SU-DHL-6 (cell line): ENCODE measurements at regions not wholly inside any gene's neighbourhood (a gene's known extent, or its start where the extent isn't known, plus 50 kb on each side); places are given as distances from the start of the nearest gene placed in this dataset.

Source experiments
- H2AFZ ChIP-seq: fragments of 200-600 bp; sonication (generic); 2 replicates; pipeline ENCODE4 v1.6.1; 2014; ENCODE audit warnings: low read depth, mild to moderate bottlenecking, moderate library complexity, mixed read lengths, antibody characterized with exemption, low read length; ENCODE audit not compliant: severe bottlenecking
- H3F3A ChIP-seq: fragments of 200-600 bp; shearing (Covaris generic); 2 replicates; pipeline ENCODE4 v1.6.0; 2016; ENCODE audit warnings: antibody characterized with exemption, mild to moderate bottlenecking; ENCODE audit not compliant: insufficient read depth
- H3K27ac ChIP-seq: fragments of 200-600 bp; sonication (generic); 2 replicates; pipeline ENCODE4 v1.5.1; 2016; ENCODE audit warnings: low read depth, mild to moderate bottlenecking, low read length, moderate library complexity, mixed read lengths
- H3K27me3 ChIP-seq: fragments of 200-600 bp; sonication (generic), shearing (Covaris generic); 2 replicates; pipeline ENCODE4 v1.6.0; 2014; ENCODE audit warnings: mild to moderate bottlenecking, low read length
- H3K36me3 ChIP-seq: fragments of 200-600 bp; sonication (generic); 2 replicates; pipeline ENCODE4 v1.6.1; 2014; ENCODE audit warnings: mild to moderate bottlenecking, low read length, mixed read lengths
- H3K4me2 ChIP-seq: fragments of 300-600, 200-600 bp; shearing (Covaris generic), sonication (generic); 2 replicates; pipeline ENCODE4 v1.6.0; 2014; ENCODE audit warnings: low read length, low read depth, mild to moderate bottlenecking; ENCODE audit not compliant: poor library complexity, severe bottlenecking
- H3K4me3 ChIP-seq: fragments of 200-600 bp; sonication (generic); 2 replicates; pipeline ENCODE4 v1.5.1; 2014; ENCODE audit warnings: antibody characterized with exemption, low read length, mild to moderate bottlenecking, mixed read lengths; ENCODE audit not compliant: insufficient read depth, poor library complexity, severe bottlenecking
- H3K79me2 ChIP-seq: fragments of 200-600 bp; sonication (generic); 2 replicates; pipeline ENCODE4 v1.6.1; 2014; ENCODE audit warnings: mild to moderate bottlenecking, low read length, moderate library complexity; ENCODE audit not compliant: insufficient read depth
- H3K9ac ChIP-seq: fragments of 200-600 bp; sonication (generic); 2 replicates; pipeline ENCODE4 v1.7.0; 2014; ENCODE audit warnings: mild to moderate bottlenecking, low read length
- H3K9me2 ChIP-seq: fragments of 200-600 bp; sonication (generic); replicated peaks from 2 replicates; pipeline ENCODE4 v1.6.1; 2014; ENCODE audit warnings: low read length; ENCODE audit not compliant: insufficient read depth
- H3K9me3 ChIP-seq: fragments of 200-600 bp; sonication (generic); 2 replicates; pipeline ENCODE4 v1.6.1; 2014; ENCODE audit warnings: low read length, mixed read lengths; ENCODE audit not compliant: insufficient read depth
- H4K20me1 ChIP-seq: fragments of 200-600 bp; sonication (generic); 2 replicates; pipeline ENCODE4 v1.6.1; 2014; ENCODE audit warnings: low read depth, mild to moderate bottlenecking, antibody characterized with exemption, low read length, moderate library complexity, mixed read lengths
- CTCF ChIP-seq: fragments of 200-600 bp; sonication (generic); IDR thresholded peaks from one replicate; pipeline ENCODE4 v1.5.1; 2017; ENCODE audit warnings: antibody characterized with exemption, mild to moderate bottlenecking, low read length, moderate library complexity; ENCODE audit not compliant: insufficient read depth, poor library complexity, severe bottlenecking
- EZH2phosphoT487 ChIP-seq: fragments of 200-600 bp; sonication (generic), shearing (Covaris generic); conservative IDR thresholded peaks from 2 replicates; pipeline ENCODE4 v1.6.1; 2018; ENCODE audit warnings: mild to moderate bottlenecking, antibody characterized with exemption, low read length, moderate library complexity, mixed read lengths

GRCh38 chr17:6940186-6940649, 55.6 kb upstream of the ALOX12 start:
- Histone ChIP-seq H3K27me3 (no peaks in the 10 kb centered on the region), H3K9me3 (no peaks in the 10 kb centered on the region), H3K79me2 (no peaks in the 10 kb centered on the region), H3K9me2 (no peaks in the 10 kb centered on the region), H4K20me1 (no peaks in the 10 kb centered on the region), H3K36me3 (no peaks in the 10 kb centered on the region), H3K4me3 (no peak overlapping the region), H2AFZ (no peak overlapping the region), H3K9ac (no peak overlapping the region), H3K4me2 (no peak overlapping the region), H3F3A (no peaks in the 10 kb centered on the region), H3K27ac (no peak overlapping the region)
- no peak for TF ChIP-seq EZH2phosphoT487
- TF ChIP-seq CTCF, result no peak

GRCh38 chr17:6941989-6942388, 53.9 kb upstream of the ALOX12 start:
- Histone ChIP-seq H3K79me2 (no peaks in the 10 kb centered on the region), H3K9me3 (no peaks in the 10 kb centered on the region), H3K27me3 (no peaks in the 10 kb centered on the region), H3K36me3 (no peaks in the 10 kb centered on the region), H2AFZ (no peak overlapping the region), H3F3A (no peaks in the 10 kb centered on the region), H3K4me2 (no peak overlapping the region), H3K9ac (no peak overlapping the region), H3K9me2 (no peaks in the 10 kb centered on the region), H3K4me3 (no peak overlapping the region), H3K27ac (no peak overlapping the region), H4K20me1 (no peaks in the 10 kb centered on the region)
- TF ChIP-seq CTCF (no peak), EZH2phosphoT487 (no peak)

- H3K4me2 ChIP-seq, result no peak overlapping the region
- no peak overlapping the region for H2AFZ ChIP-seq
- H3K9me3 ChIP-seq, result no peaks in the 10 kb centered on the region
- H3K9ac ChIP-seq, result no peak overlapping the region
- no peak overlapping the region for H3K4me3 ChIP-seq
- H3K36me3 ChIP-seq, result no peaks in the 10 kb centered on the region
- H4K20me1 ChIP-seq, result no peaks in the 10 kb centered on the region
- no peaks in the 10 kb centered on the region for H3K79me2 ChIP-seq
- no peak overlapping the region for H3K27ac ChIP-seq
- TF ChIP-seq EZH2phosphoT487, result no peak
- no peak for TF ChIP-seq CTCF
- no peaks in the 10 kb centered on the region for H3K9me2 ChIP-seq
- no peaks in the 10 kb centered on the region for H3K27me3 ChIP-seq
- H3F3A ChIP-seq, result no peaks in the 10 kb centered on the region
These were observed 52.4 kb upstream of the ALOX12 start for GRCh38 chr17:6943406-6943805.
